Heart left ventricle (tissue), 16 donors: ENCODE measurements at regions not wholly inside any gene's neighbourhood (a gene's known extent, or its start where the extent isn't known, plus 50 kb on each side); places are given as distances from the start of the nearest gene placed in this dataset.

Experiments
- ATAC-seq, 4 donors: fragments of 200-7000 bp; cut with Tn5 transposase; one replicate each; pipeline ENCODE4 v1.9.1; 2020 to 2022; ENCODE audit warnings: moderate library complexity in 4 of 4, mild to moderate bottlenecking in 3 of 4, moderate number of reproducible peaks in 1 of 4
- DNase-seq, 5 donors: peaks; one replicate each; pipeline ENCODE4 v3.0.0-alpha.2; 2020
- H3K27ac ChIP-seq, 12 donors: fragments of 200-600 bp; sonication (generic) in 4 of 12; one replicate each; pipeline versions ENCODE4 v1.5.0 to v1.8.0; 2016 to 2022; ENCODE audit warnings: mild to moderate bottlenecking in 2 of 12
- H3K27me3 ChIP-seq, 9 donors: fragments of 200-600 bp; sonication (generic) in 2 of 9; one replicate each; pipeline versions ENCODE4 v1.5.1 to v1.8.0; 2016 to 2022; ENCODE audit warnings: mild to moderate bottlenecking in 3 of 9
- H3K36me3 ChIP-seq, 9 donors: fragments of 200-600 bp; sonication (generic) in 2 of 9; one replicate each; pipeline versions ENCODE4 v1.5.0 to v1.8.0; 2018 to 2022; ENCODE audit warnings: mild to moderate bottlenecking in 2 of 9
- H3K4me1 ChIP-seq, 12 donors: fragments of 200-600 bp; sonication (generic) in 4 of 12; one replicate each; pipeline versions ENCODE4 v1.5.0 to v1.8.0; 2016 to 2022; ENCODE audit warnings: mild to moderate bottlenecking in 3 of 12
- H3K4me3 ChIP-seq, 12 donors: fragments of 200-600 bp; sonication (generic) in 4 of 12; one replicate each; pipeline versions ENCODE4 v1.5.0 to v1.8.0; 2017 to 2022; ENCODE audit warnings: mild to moderate bottlenecking in 9 of 12, moderate library complexity in 4 of 12
- H3K9me3 ChIP-seq, 12 donors: fragments of 200-600 bp; sonication (generic) in 4 of 12; one replicate each; pipeline versions ENCODE4 v1.5.0 to v1.8.0; 2016 to 2022; ENCODE audit warnings: mild to moderate bottlenecking in 1 of 12
- POLR2A ChIP-seq, 2 donors: fragments of 450-650 bp; IDR thresholded peaks; one replicate each; pipeline ENCODE4 v1.6.1; 2017; ENCODE audit warnings: antibody characterized with exemption in 2 of 2, mild to moderate bottlenecking in 2 of 2, moderate library complexity in 2 of 2
- WGBS, 4 donors: extraction: QIAGEN DNeasy Blood & Tissue Kit in 2 of 4; methylation state at CpG; one replicate each; pipeline versions ENCODE4 v1.1.5 to v1.1.7; 2013 to 2018; 5-methylcytosine and 5-hydroxymethylcytosine counted together
- intact Hi-C, 10 donors: fragments of 100-400 bp; cut with DNase I; formaldehyde crosslinking; loops; one replicate each; pipeline versions ENCODE4 v1.11.1 to v1.14.2; 2022
- TF ChIP-seq, protein P1 (sequence below), 12 donors: fragments of 200-600 bp; sonication (generic) in 4 of 12; IDR thresholded peaks; one replicate each; pipeline versions ENCODE4 v1.5.0 to v1.8.0; 2018 to 2022; ENCODE audit warnings: antibody characterized with exemption in 12 of 12, mild to moderate bottlenecking in 5 of 12
- donor health status: ischemic (EF 13 %, LVEDD 7.1; RV severe dilation, severe dysfunction).
- donor health status: healthy with polysubstance abuse.
- donor health status: DM: no; HTN: yes; CAD: no.
- donor health status: DM: no; HTN: no; CAD: no.
- donor health status: ischemic (EF 25% LVEDD 6.9; RV normal size, moderate dysfunction).
- donor health status: ischemic (EF 25% LVEDD 5.7; RV mildly dilated, moderate dysfunction).
- donor health status: healthy.
- donor health status: DM: yes; HTN: yes; CAD: no.
- donor health status: ischemic (EF 35%, LVEDD 5.7; RV mildly dilated, moderate dysfunction).
- donor health status: nonischemic (EF 11% LVEDD 7.7; RV severe dilation, severe dysfunction).
- donor health status: DM: yes; HTN: yes; CAD: no.
- donor health status: PGD.
- donor health status: ischemic (EF 29% LVEDD 5.4; RV normal size, mild dysfunction).
- donor health status: nonischemic (EF 23%, LVEDD 6.1; RV moderate dilation, normal function).

DNA sequence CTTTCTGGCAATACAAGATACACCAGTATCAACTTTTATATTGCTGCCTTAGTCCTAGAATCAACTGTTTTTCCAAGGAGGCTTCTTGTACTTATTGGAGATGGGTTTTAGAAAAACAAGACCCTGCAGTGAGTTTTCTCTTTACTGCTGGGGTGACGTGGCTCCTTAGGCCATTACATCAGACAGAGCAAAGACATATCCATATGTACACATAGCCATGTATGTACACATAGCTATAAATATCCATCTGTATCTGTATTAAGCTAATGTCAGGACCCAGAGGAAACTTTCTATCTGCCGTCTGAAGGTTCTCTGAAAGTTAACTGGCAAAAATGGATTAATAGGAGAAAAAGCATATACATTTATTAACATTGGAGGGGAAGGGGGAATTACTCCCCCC lies 607.4 kb downstream of the POM121L12 start:
- 33 to 43% (median 38%) methylated on average over 2 of the region's 2 CpGs for WGBS, 4 donors
- TF ChIP-seq POLR2A (IDR thresholded peaks at IDR 0.05), result no peak
- TF ChIP-seq, protein P1, sequence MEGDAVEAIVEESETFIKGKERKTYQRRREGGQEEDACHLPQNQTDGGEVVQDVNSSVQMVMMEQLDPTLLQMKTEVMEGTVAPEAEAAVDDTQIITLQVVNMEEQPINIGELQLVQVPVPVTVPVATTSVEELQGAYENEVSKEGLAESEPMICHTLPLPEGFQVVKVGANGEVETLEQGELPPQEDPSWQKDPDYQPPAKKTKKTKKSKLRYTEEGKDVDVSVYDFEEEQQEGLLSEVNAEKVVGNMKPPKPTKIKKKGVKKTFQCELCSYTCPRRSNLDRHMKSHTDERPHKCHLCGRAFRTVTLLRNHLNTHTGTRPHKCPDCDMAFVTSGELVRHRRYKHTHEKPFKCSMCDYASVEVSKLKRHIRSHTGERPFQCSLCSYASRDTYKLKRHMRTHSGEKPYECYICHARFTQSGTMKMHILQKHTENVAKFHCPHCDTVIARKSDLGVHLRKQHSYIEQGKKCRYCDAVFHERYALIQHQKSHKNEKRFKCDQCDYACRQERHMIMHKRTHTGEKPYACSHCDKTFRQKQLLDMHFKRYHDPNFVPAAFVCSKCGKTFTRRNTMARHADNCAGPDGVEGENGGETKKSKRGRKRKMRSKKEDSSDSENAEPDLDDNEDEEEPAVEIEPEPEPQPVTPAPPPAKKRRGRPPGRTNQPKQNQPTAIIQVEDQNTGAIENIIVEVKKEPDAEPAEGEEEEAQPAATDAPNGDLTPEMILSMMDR (IDR thresholded peaks at IDR 0.05), result no peak
- intact Hi-C loops, result no loop called here
- ATAC-seq, result no peak
- H3K27me3 ChIP-seq, result no peaks in the 10 kb centered on the region
- no peak overlapping the region for H3K27ac ChIP-seq
- H3K4me1 ChIP-seq, result no peaks in the 10 kb centered on the region
- H3K36me3 ChIP-seq, result no peaks in the 10 kb centered on the region
- no peak overlapping the region for H3K4me3 ChIP-seq
- DNase-seq, result no peak
- peaks cover 0 to 6% (median 0%) of the 10 kb centered on the region in 12 donors for H3K9me3 ChIP-seq

DNA sequence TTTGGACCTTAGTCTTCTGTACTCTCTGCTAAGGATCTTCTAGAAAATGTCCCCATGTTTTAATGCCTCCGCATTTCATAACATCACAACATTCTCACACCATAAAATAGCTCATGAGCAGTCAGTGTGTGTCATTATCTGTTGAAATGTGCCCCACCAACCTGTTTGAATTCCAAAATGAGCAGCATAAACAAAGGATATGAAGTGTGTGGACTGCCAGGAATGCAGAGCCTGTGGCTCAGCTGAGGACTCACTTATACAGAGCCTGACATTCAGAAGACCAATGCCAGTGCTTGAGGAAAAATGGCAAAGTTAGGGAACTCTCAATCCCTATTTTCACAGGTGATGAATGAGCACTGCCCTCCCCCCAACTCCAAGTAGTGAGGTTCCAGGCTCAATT lies 621.4 kb downstream of the POM121L12 start:
- H3K27me3 ChIP-seq, result no peaks in the 10 kb centered on the region
- H3K9me3 ChIP-seq, result peaks cover 0 to 11% (median 0%) of the 10 kb centered on the region in 12 donors
- H3K4me1 ChIP-seq, result no peaks in the 10 kb centered on the region
- DNase-seq (no peak), ATAC-seq (no peak)
- H3K27ac ChIP-seq, result no peak overlapping the region
- intact Hi-C loops, result no loop called here
- TF ChIP-seq, protein P1 (IDR thresholded peaks at IDR 0.05), result no peak
- TF ChIP-seq POLR2A (IDR thresholded peaks at IDR 0.05), result no peak
- 50 to 60% (median 56%) methylated on average over 1 of the region's 1 CpG for WGBS, 4 donors
- H3K36me3 ChIP-seq, result no peaks in the 10 kb centered on the region
- H3K4me3 ChIP-seq, result no peak overlapping the region

GRCh38 chr7:53657586-53657985 lies 622.2 kb downstream of the POM121L12 start:
- H3K4me1 ChIP-seq, result no peaks in the 10 kb centered on the region
- no peak for ATAC-seq
- no peak overlapping the region for H3K4me3 ChIP-seq
- no peaks in the 10 kb centered on the region for H3K27me3 ChIP-seq
- TF ChIP-seq, protein P1 (IDR thresholded peaks at IDR 0.05), result no peak
- TF ChIP-seq POLR2A (IDR thresholded peaks at IDR 0.05), result no peak
- no peak for DNase-seq
- peaks cover 0 to 8% (median 0%) of the 10 kb centered on the region in 12 donors for H3K9me3 ChIP-seq
- 70 to 77% (median 75%) methylated on average over 1 of the region's 1 CpG for WGBS, 4 donors
- H3K27ac ChIP-seq, result no peak overlapping the region
- intact Hi-C loops, result no loop called here
- H3K36me3 ChIP-seq, result no peaks in the 10 kb centered on the region

DNA sequence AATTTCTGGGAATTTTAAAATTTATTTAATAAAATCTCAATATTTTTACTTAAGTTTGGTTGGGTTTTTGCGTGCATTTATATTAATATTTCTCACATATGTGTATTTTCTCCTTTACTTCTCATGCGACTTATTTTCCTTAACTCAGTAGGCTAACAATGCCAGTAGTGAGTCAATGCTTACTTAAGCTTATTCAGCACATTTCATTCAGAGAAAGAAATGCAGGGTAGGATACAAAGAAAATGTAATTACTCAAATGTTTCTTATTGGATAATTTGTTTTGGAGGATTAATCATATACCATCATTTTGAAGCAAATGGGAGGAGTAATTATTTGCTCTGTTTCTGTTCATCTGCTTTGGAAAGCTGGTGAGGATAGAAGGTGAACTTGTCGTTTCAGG lies 623.5 kb downstream of the POM121L12 start:
- peaks cover 0 to 11% (median 0%) of the 10 kb centered on the region in 12 donors for H3K9me3 ChIP-seq
- DNase-seq (no peak), ATAC-seq (no peak)
- no peak overlapping the region for H3K4me3 ChIP-seq
- TF ChIP-seq, protein P1 (IDR thresholded peaks at IDR 0.05), result no peak
- no peak for TF ChIP-seq POLR2A (IDR thresholded peaks at IDR 0.05)
- H3K36me3 ChIP-seq, result no peaks in the 10 kb centered on the region
- no peaks in the 10 kb centered on the region for H3K4me1 ChIP-seq
- 89 to 92% (median 90%) methylated on average over 3 of the region's 3 CpGs for WGBS, 4 donors
- no peak overlapping the region for H3K27ac ChIP-seq
- no peaks in the 10 kb centered on the region for H3K27me3 ChIP-seq
- intact Hi-C loops, result no loop called here
